ENCODE measurements at regions not wholly inside any gene's neighbourhood (a gene's known extent, or its start where the extent isn't known, plus 50 kb on each side); places are given as distances from the start of the nearest gene placed in this dataset.

- DNase-seq (ENCODE audit: low spot score) = no peak
- H3K9me3 Mint-ChIP-seq = peaks cover 10% of the 10 kb centered on the region
- no peaks in the 10 kb centered on the region for H3K36me3 Mint-ChIP-seq
- CTCF ChIA-PET = interaction anchor here (1.5 kb wide), 1 partner anchor 26 kb away, joined by 5 read pairs; no protein-coding TSS in a partner anchor
- H3K27me3 Mint-ChIP-seq (ENCODE audit: low read depth) = no peaks in the 10 kb centered on the region; the same call in 1 of the 2 replicates
- no peak for ATAC-seq
- no peaks in the 10 kb centered on the region for H3K4me1 Mint-ChIP-seq
- no peak overlapping the region for H3K4me3 Mint-ChIP-seq
- H3K27ac Mint-ChIP-seq = no peak overlapping the region
- POLR2A ChIA-PET = no interaction called here
- TF ChIP-seq PRDM15 (CRISPR knock-in tag; IDR thresholded peaks at IDR 0.05) (no peak), IRF2 (CRISPR knock-in tag; IDR thresholded peaks at IDR 0.05; ENCODE audit: borderline replicate concordance, low read depth) (no peak), ERG (CRISPR knock-in tag; IDR thresholded peaks at IDR 0.05) (no peak), EMX1 (CRISPR knock-in tag; IDR thresholded peaks at IDR 0.05) (no peak), RORB (CRISPR knock-in tag; IDR thresholded peaks at IDR 0.05) (no peak), ARID4B (CRISPR knock-in tag; IDR thresholded peaks at IDR 0.05; ENCODE audit: borderline replicate concordance) (no peak), ATF2 (CRISPR knock-in tag; IDR thresholded peaks at IDR 0.05; ENCODE audit: borderline replicate concordance, low read depth) (no peak), ZNF263 (CRISPR knock-in tag; IDR thresholded peaks at IDR 0.05; ENCODE audit: low read depth) (no peak), NFYB (CRISPR knock-in tag; conservative IDR thresholded peaks at IDR 0.05; ENCODE audit: low read depth) (no peak), ETV6 (CRISPR knock-in tag; IDR thresholded peaks at IDR 0.05) (no peak), ZNF317 (CRISPR knock-in tag; IDR thresholded peaks at IDR 0.05; ENCODE audit: borderline replicate concordance, low read depth) (no peak), HMGXB4 (CRISPR knock-in tag; IDR thresholded peaks at IDR 0.05) (no peak)
These were observed 147.6 kb upstream of the MPHOSPH6 start for GRCh38 chr16:82317411-82318167.
